ENCODE measurements at regions not wholly inside any gene's neighbourhood (a gene's known extent, or its start where the extent isn't known, plus 50 kb on each side); places are given as distances from the start of the nearest gene placed in this dataset.

DNA sequence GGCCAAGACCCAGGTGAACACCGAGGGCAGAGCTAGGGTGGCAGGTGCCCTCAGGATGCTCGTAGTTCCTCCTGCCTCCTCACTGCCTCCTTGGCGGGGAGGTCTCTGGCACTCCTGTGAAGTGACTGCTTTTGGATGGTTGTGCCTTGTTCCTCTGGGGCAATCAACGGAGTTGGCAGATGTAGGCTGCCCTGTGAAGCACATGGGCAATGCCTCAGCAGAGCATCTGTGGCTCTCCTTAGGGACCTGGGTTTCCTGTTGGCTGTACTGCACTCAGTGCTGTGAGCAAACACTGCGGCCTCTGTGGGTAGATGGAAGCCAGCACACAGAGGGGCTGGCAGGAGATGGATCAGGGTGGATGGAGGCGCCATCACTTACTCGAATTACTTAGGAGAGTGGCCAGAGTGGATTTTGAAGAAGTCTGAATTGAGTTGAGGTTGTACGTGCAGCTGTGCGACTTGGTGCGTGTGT, 71.4 kb upstream of the COL5A1 start:
- Histone ChIP-seq H3K9me3 (ENCODE audit: low read length) (no peaks in the 10 kb centered on the region), H3K9me2 (ENCODE audit: insufficient read depth, low read length) (no peaks in the 10 kb centered on the region), H3K4me2 (ENCODE audit: low read length) (no peak overlapping the region), H3K27me3 (ENCODE audit: insufficient read depth, low read depth, low read length) (no peaks in the 10 kb centered on the region), H3K79me2 (replicated peaks; ENCODE audit: insufficient read depth, low read length) (no peaks in the 10 kb centered on the region), H3K9ac (ENCODE audit: low read length) (no peak overlapping the region), H4K20me1 (ENCODE audit: insufficient read depth) (no peaks in the 10 kb centered on the region), H3K4me3 (ENCODE audit: low read length) (no peak overlapping the region), H2AFZ (ENCODE audit: low read depth, low read length) (no peak overlapping the region), H3F3A (ENCODE audit: insufficient read depth, low read length, poor library complexity, severe bottlenecking) (no peaks in the 10 kb centered on the region), H3K36me3 (ENCODE audit: insufficient read depth, low read length) (no peaks in the 10 kb centered on the region), H3K27ac (ENCODE audit: low read length) (no peak overlapping the region)
- TF ChIP-seq SMC3 (conservative IDR thresholded peaks at IDR 0.05; ENCODE audit: poor library complexity) (no peak), RAD21 (conservative IDR thresholded peaks at IDR 0.05) (no peak), EZH2 (IDR thresholded peaks at IDR 0.05; ENCODE audit: borderline replicate concordance, insufficient read depth, low read length, poor library complexity, severe bottlenecking) (no peak), TAF1 (IDR thresholded peaks at IDR 0.05; ENCODE audit: low read depth) (no peak), POLR2AphosphoS5 (IDR thresholded peaks at IDR 0.05) (no peak), MXI1 (conservative IDR thresholded peaks at IDR 0.05; ENCODE audit: poor library complexity, severe bottlenecking) (no peak), EP300 (conservative IDR thresholded peaks at IDR 0.05; ENCODE audit: poor library complexity, severe bottlenecking) (no peak)
- TF ChIP-seq, protein P1, sequence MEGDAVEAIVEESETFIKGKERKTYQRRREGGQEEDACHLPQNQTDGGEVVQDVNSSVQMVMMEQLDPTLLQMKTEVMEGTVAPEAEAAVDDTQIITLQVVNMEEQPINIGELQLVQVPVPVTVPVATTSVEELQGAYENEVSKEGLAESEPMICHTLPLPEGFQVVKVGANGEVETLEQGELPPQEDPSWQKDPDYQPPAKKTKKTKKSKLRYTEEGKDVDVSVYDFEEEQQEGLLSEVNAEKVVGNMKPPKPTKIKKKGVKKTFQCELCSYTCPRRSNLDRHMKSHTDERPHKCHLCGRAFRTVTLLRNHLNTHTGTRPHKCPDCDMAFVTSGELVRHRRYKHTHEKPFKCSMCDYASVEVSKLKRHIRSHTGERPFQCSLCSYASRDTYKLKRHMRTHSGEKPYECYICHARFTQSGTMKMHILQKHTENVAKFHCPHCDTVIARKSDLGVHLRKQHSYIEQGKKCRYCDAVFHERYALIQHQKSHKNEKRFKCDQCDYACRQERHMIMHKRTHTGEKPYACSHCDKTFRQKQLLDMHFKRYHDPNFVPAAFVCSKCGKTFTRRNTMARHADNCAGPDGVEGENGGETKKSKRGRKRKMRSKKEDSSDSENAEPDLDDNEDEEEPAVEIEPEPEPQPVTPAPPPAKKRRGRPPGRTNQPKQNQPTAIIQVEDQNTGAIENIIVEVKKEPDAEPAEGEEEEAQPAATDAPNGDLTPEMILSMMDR (IDR thresholded peaks at IDR 0.05; ENCODE audit: poor library complexity, severe bottlenecking): no peak
- TF ChIP-seq, protein P2, sequence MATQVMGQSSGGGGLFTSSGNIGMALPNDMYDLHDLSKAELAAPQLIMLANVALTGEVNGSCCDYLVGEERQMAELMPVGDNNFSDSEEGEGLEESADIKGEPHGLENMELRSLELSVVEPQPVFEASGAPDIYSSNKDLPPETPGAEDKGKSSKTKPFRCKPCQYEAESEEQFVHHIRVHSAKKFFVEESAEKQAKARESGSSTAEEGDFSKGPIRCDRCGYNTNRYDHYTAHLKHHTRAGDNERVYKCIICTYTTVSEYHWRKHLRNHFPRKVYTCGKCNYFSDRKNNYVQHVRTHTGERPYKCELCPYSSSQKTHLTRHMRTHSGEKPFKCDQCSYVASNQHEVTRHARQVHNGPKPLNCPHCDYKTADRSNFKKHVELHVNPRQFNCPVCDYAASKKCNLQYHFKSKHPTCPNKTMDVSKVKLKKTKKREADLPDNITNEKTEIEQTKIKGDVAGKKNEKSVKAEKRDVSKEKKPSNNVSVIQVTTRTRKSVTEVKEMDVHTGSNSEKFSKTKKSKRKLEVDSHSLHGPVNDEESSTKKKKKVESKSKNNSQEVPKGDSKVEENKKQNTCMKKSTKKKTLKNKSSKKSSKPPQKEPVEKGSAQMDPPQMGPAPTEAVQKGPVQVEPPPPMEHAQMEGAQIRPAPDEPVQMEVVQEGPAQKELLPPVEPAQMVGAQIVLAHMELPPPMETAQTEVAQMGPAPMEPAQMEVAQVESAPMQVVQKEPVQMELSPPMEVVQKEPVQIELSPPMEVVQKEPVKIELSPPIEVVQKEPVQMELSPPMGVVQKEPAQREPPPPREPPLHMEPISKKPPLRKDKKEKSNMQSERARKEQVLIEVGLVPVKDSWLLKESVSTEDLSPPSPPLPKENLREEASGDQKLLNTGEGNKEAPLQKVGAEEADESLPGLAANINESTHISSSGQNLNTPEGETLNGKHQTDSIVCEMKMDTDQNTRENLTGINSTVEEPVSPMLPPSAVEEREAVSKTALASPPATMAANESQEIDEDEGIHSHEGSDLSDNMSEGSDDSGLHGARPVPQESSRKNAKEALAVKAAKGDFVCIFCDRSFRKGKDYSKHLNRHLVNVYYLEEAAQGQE (IDR thresholded peaks at IDR 0.05; ENCODE audit: borderline replicate concordance): no peak

DNA sequence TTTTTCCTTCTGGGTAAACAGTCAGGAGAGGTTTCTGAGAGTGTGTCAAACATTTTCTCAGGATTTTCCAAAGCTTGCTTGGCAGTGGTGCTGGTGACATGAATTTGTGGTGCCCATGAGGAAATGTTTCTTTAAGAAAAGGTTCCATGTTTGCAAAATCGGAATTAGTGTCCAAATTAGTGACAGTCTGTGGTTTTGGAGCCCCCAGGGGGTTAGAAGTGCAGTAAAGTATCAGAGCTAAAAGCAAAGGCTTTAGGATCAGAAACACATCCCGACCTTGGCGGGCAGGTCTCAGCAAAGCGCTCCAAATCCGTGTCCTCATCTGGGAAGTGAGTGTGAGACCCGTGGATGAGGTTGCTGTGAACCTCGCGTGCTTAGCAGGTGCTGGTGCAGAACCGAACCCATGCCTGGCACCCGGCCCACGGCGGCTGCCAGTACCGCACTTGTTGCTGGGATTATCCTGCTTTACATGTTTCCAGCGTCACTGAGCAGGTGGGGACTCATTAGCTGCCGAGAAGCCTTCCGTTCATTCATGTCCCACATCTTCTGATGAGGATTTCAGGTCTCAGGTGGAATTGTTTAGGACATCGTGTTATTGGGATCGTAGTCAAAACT, 70.8 kb upstream of the COL5A1 start:
- no peaks in the 10 kb centered on the region for H3K36me3 ChIP-seq (ENCODE audit: insufficient read depth, low read length)
- no peaks in the 10 kb centered on the region for H4K20me1 ChIP-seq (ENCODE audit: insufficient read depth)
- H3K27ac ChIP-seq (ENCODE audit: low read length): no peak overlapping the region
- H3K4me3 ChIP-seq (ENCODE audit: low read length): no peak overlapping the region
- no peaks in the 10 kb centered on the region for H3F3A ChIP-seq (ENCODE audit: insufficient read depth, low read length, poor library complexity, severe bottlenecking)
- H3K4me2 ChIP-seq (ENCODE audit: low read length): no peak overlapping the region
- H3K79me2 ChIP-seq (replicated peaks; ENCODE audit: insufficient read depth, low read length): no peaks in the 10 kb centered on the region
- TF ChIP-seq, protein P2 (IDR thresholded peaks at IDR 0.05; ENCODE audit: borderline replicate concordance): no peak
- TF ChIP-seq SMC3 (conservative IDR thresholded peaks at IDR 0.05; ENCODE audit: poor library complexity) (no peak), RAD21 (conservative IDR thresholded peaks at IDR 0.05) (no peak)
- H3K27me3 ChIP-seq (ENCODE audit: insufficient read depth, low read depth, low read length): no peaks in the 10 kb centered on the region
- no peak overlapping the region for H3K9ac ChIP-seq (ENCODE audit: low read length)
- H3K9me2 ChIP-seq (ENCODE audit: insufficient read depth, low read length): no peaks in the 10 kb centered on the region
- H2AFZ ChIP-seq (ENCODE audit: low read depth, low read length): no peak overlapping the region
- no peaks in the 10 kb centered on the region for H3K9me3 ChIP-seq (ENCODE audit: low read length)
